GM03348 (cell line): ENCODE measurements at regions not wholly inside any gene's neighbourhood (a gene's known extent, or its start where the extent isn't known, plus 50 kb on each side); places are given as distances from the start of the nearest gene placed in this dataset.

Source experiments
- DNase-seq: peaks from one replicate; pipeline ENCODE4 v3.0.0; 2012; ENCODE audit warnings: low spot score

GRCh38 chr12:125371033-125371432, 305.8 kb downstream of the AACS start:
- no peak for DNase-seq

GRCh38 chr12:125372085-125372484, 306.9 kb downstream of the AACS start:
- DNase-seq, result no peak

GRCh38 chr12:125373375-125373774, 308.1 kb downstream of the AACS start:
- no peak for DNase-seq

DNA sequence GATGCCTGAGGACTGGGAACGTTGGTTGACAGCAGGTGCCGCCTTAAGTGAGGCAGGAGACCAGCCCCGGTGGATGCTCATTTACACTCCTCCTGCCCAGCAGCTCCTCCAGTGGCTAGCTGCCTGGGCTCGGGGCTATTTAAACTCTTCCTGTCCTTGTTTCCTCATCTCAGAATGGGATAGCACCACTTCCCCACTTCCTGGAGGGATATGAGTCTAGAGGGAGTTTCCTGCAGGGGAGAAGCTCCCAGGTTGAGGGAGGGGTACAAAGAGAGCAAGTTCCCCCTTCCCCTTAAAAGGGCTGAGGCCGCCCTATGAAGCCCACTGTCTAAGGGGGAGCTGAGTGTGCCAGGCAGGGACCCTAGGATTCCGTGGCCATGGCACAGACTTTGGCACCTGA, 311.2 kb downstream of the AACS start:
- no peak for DNase-seq

GRCh38 chr12:125377093-125377492, 311.9 kb downstream of the AACS start:
- DNase-seq, result no peak

DNA sequence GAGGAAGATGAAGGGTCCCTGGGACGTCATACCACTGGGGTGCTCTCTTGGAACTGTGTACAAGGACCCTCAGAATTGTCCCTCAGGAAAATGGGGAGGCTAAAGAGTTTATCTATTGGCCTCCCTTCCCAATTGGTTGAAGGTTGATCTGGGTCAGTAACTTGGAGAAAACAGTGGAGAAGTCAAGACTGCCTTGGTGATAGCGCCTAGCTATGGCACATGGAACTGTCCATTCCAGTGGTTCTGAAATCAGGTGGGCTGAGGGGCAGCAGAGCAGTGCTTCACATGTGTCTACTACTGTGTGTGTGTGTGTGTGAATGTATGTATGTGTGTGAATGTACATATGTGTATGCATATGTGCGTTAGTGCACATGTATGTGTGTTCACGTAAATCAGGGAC, 316.1 kb downstream of the AACS start:
- no peak for DNase-seq

DNA sequence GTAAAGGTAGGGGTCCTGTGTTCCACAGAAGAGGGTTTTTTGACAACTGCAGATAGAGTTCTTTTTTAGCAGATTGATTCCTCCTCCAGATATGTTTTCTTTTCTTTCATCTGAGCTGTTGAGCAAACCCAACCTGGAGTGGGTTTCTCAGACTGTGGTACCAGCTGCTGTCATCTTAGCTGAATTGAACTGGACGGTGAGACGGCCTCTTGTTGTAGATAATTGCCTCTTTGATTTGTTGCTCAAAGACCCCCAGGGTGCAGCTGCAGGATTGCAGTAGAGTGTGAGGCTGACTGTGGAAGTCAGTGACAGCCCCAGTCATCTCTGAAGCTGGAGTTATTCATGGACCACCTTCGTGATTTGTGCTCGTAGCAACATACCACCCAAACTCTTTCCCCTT, 317.7 kb downstream of the AACS start:
- no peak for DNase-seq

DNA sequence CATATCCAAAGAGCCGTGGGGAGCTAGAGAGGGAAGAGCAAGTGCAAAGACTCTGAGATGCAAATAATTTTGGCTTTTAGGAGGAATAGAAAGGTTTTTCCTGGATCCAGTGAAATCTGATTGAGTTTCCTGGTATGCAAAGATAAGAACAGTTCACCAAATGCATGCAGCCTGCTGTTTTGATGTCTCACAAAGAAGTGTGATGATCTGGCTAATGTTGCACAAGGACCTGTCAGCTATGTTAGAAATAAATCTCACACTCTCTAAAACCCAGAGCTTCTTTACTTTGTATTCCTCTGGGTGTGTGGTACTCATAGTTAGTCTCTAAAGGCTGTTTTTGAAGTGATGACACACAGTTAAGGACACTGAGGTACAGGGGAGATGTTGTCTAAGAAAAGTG, 321.4 kb downstream of the AACS start:
- no peak for DNase-seq

- no peak for DNase-seq
Measured at GRCh38 chr12:125387206-125387605, 322.0 kb downstream of the AACS start.

- no peak for DNase-seq
Measured at GRCh38 chr12:125389061-125389697, 323.9 kb downstream of the AACS start.

GRCh38 chr12:125393569-125393968, 328.3 kb downstream of the AACS start:
- no peak for DNase-seq

DNA sequence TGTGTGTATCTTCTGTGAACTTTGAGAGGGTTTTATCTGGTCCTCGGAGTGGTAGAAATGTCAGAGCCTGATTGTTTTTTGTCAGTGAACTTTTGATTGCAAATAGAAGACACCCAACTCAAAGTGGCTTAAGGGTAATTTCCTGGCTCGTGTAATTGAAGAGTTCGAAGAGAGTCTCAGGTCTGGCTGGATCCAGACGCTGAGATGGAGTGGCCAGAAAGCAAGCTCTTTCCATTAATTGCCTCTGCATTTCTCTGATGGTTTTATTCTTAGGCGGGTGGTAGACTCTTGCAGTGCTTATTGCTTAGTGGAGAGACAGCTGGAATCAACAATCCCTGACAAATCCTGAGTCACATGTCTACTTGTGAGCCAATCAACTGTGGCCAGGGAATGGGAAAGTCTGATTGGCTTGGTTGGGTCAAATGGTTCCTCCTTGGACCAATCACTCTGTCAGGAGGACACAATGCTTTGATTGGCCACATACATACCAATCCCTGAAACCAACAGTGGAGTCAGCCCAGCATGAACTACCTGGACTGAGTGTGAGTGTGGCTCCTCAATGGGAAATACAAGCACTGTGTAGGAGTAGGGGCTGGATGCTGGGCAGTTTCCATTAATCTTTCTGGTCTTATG, 330.5 kb downstream of the AACS start:
- no peak for DNase-seq

DNA sequence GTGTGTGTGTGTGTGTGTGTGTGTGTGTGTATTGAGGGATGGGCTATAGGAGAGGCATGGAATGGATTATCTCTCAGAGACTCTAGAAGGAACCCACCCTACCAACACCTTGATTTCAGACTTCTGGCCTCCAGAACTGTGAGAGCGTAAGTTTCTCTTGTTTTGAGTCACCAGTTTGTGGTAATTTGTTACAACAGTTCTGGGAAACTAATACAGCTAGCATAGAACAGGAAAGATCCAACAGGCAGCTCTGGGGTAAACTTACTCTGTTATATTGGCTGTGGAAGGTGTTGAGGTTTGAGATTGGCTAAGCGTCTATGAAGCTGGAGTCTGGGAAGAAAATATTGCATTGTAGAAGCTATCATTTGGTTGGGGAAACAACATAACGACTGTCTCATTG, 334.3 kb downstream of the AACS start:
- DNase-seq, result no peak

GRCh38 chr12:125402874-125403789, 337.9 kb downstream of the AACS start:
- DNase-seq, result peak; percentile 13

DNA sequence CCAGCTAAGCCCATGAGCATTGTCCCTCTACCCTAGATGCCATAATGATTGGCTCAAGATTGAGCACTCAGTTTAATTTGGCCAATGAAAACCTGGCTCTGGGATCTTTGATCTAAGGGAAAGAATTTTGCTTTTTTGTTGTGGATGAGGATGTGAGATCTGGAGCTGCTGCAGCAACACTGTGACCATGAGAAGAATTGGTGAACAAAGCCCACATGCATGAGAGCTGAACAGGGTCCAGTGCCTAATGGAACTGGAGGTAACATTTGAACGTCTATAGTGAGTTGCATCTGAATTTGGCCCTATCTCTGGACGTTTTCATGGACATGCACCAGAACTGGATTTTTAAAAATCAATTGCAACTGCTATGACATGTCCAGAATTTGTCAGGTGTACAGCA, 338.6 kb downstream of the AACS start:
- DNase-seq, result no peak

- no peak for DNase-seq
Measured at GRCh38 chr12:125406131-125406530, 340.9 kb downstream of the AACS start.

- no peak for DNase-seq
Measured at GRCh38 chr12:125408718-125409117, 343.5 kb downstream of the AACS start.

- DNase-seq, result no peak
Measured at GRCh38 chr12:125412506-125412905, 347.3 kb downstream of the AACS start.

- no peak for DNase-seq
Measured at GRCh38 chr12:125417446-125417845, 352.2 kb downstream of the AACS start.

GRCh38 chr12:125418902-125419564, 353.8 kb downstream of the AACS start:
- no peak for DNase-seq

- no peak for DNase-seq
Measured at GRCh38 chr12:125424909-125425308, 359.7 kb downstream of the AACS start.

GRCh38 chr12:125431516-125431915, 366.3 kb downstream of the AACS start:
- DNase-seq, result no peak

DNA sequence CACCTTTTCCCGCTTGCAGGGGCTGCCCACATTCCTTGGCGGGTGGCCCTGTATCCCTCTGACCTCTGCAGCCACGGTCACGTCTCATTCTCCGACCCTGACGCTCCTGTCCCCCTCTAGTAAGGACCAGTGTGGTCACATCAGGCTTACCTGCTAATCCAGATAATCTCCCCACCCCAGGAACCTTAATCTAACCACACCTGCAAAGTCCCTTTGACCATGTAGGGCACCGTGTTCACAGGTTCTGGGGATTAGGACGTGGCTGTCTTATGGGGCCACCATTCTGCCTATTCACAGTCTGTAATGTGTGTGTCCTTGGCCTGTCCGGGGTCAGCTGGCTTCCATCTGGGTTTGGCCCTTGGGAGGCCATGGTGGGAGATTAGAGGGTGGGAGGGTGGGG, 368.9 kb downstream of the AACS start:
- DNase-seq, result no peak
